Activated CD8-positive, alpha-beta memory T cell treated with anti-CD3 and anti-CD28 coated beads, Interleukin-2, amount 50 U/mL, for 1 hour (primary cell): ENCODE measurements at regions not wholly inside any gene's neighbourhood (a gene's known extent, or its start where the extent isn't known, plus 50 kb on each side); places are given as distances from the start of the nearest gene placed in this dataset.

Experiments used
- DNase-seq: peaks from one replicate; pipeline ENCODE4 v3.0.0-alpha.2; 2020; ENCODE audit errors: extremely low read depth

- no peak for DNase-seq
These were observed 791.7 kb downstream of the BRD1 start for GRCh38 chr22:49035818-49036457.

- DNase-seq: no peak
These were observed 792.5 kb downstream of the BRD1 start for GRCh38 chr22:49034836-49035817.

GRCh38 chr22:49033616-49034015, 794.1 kb downstream of the BRD1 start:
- no peak for DNase-seq

- no peak for DNase-seq
These were observed 794.9 kb downstream of the BRD1 start for GRCh38 chr22:49032821-49033220.

- DNase-seq: no peak
These were observed 795.8 kb downstream of the BRD1 start for GRCh38 chr22:49031746-49032330.

GRCh38 chr22:49028111-49028510, 799.6 kb downstream of the BRD1 start:
- DNase-seq: no peak

GRCh38 chr22:49027368-49027670, 800.4 kb downstream of the BRD1 start:
- DNase-seq: no peak

GRCh38 chr22:49026494-49027367, 800.9 kb downstream of the BRD1 start:
- no peak for DNase-seq

GRCh38 chr22:49025791-49026493, 801.7 kb downstream of the BRD1 start:
- no peak for DNase-seq

GRCh38 chr22:49024775-49025440, 802.8 kb downstream of the BRD1 start:
- no peak for DNase-seq

GRCh38 chr22:49023879-49024774, 803.5 kb downstream of the BRD1 start:
- DNase-seq: no peak

GRCh38 chr22:49023161-49023878, 804.4 kb downstream of the BRD1 start:
- no peak for DNase-seq

- DNase-seq: no peak
These were observed 804.9 kb downstream of the BRD1 start for GRCh38 chr22:49022816-49023160.

- DNase-seq: no peak
These were observed 805.5 kb downstream of the BRD1 start for GRCh38 chr22:49021926-49022815.

- no peak for DNase-seq
These were observed 806.3 kb downstream of the BRD1 start for GRCh38 chr22:49021131-49021925.

GRCh38 chr22:49019737-49020713, 807.6 kb downstream of the BRD1 start:
- no peak for DNase-seq
